Suppressor macrophage treated with lipopolysaccharide for 4 hours (primary cell): ENCODE measurements at regions not wholly inside any gene's neighbourhood (a gene's known extent, or its start where the extent isn't known, plus 50 kb on each side); places are given as distances from the start of the nearest gene placed in this dataset.
"Not testable (repeated sequence)": the region's sequence is repeated elsewhere in the genome, so short reads cannot be mapped to it uniquely, and the experiment has no call there.

Experiments used
- DNase-seq: peaks from one replicate; pipeline ENCODE4 v3.0.0-alpha.2; 2020

GRCh38 chr14:62432955-62433354 lies 612.3 kb downstream of the KCNH5 start:
- no peak for DNase-seq

DNA sequence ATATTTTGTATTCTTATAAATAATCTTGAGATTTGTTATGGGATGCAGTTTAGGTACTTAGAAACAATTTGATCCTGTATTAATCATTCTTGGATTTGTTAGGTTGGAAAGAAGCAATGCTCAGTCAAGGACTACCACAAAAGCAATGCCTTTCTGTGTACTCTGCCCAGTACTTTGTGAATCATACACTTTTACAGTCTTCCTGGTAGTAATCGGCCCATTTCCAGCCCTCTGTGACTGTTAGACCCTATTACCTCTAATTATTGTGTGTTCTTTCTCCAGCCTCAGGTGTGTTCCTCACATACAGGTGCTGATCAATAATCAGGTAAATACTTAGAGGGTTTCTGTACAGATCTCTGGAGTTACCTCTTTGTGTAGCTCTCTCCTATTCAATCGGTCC lies 609.0 kb downstream of the KCNH5 start:
- DNase-seq: no peak

GRCh38 chr14:62439210-62439609 lies 606.0 kb downstream of the KCNH5 start:
- no peak for DNase-seq

- DNase-seq: no peak
Observed at GRCh38 chr14:62443796-62444195, 601.5 kb downstream of the KCNH5 start.

- no peak for DNase-seq
Observed at GRCh38 chr14:62445570-62445969, 599.7 kb downstream of the KCNH5 start.

DNA sequence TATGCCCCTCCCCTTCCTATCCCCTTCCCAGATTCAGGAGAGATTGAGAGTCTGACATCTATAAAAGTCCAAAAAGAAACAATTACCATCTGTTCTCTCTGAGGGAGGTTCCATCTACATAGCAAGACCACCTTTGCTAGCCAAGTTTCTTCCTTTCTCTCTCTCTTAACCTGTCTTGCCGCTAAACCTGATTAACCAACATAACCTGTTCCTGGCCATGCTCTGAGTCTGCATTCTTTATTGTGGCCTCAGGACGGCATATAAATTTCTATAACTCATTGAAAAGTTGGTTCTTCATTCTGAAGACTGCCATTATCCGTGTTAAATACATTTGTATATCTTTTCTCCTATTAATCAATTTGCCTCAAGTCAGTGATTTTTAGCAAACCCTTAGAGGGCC lies 594.0 kb downstream of the KCNH5 start:
- no peak for DNase-seq

DNA sequence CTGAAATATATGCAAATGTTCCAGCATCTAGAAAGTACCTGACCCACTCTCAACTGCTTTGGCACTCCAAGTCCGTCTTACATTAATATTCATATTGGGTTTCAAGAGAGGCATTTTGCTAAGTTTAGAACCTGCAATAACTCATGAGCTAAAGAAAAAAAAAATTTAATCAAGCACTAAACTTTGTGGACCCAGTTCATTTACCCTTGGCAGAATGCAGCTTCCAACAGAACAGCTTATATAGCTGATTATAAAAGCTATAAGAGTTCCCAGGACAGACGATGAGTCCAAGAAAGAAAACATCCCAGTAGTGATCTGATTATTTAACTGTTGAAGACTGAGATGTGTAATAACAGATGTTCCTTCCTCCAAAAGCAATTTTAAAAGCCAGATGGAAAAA lies 592.0 kb downstream of the KCNH5 start:
- no peak for DNase-seq

- no peak for DNase-seq
Observed at GRCh38 chr14:62455446-62455845, 589.8 kb downstream of the KCNH5 start.

DNA sequence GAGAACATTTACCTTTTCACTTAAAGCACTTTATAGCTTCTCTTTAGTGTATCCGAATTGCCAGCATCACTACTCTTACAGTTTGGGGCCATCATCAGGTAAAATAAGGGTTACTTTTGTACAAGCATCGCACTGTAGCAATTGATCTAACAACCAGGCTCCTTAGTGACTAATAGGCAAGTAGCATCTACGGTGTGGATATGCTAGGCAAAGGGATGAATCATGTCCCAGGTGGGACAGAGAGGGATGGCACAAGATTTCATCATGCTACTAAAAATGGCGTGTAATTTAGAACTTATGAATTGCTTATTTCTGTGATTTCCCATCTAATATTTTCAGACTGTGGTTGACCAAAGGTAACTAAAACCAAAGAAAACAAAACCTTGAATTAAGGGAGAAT lies 582.3 kb downstream of the KCNH5 start:
- DNase-seq: no peak

- no peak for DNase-seq
Observed at GRCh38 chr14:62468946-62469345, 576.3 kb downstream of the KCNH5 start.

DNA sequence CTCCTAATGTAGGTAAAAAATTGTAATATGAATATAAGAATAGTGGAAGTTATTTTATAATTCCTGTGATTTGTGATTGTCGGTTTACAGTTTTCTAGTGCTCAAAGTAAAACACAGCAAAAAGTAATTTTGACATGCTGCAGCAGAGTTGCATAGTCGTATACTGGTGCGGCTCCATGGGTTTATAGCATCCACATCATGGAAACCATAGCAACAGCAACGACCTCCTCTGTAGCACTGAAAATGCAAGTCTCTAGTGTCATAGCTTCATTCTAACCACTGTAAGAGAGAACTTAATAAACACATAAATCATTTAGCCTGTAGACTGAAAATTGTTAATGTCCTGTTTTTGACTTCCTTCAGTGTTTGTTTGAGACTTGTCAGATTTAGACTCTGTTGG lies 574.3 kb downstream of the KCNH5 start:
- no peak for DNase-seq

GRCh38 chr14:62491146-62491545 lies 554.1 kb downstream of the KCNH5 start:
- no peak for DNase-seq

DNA sequence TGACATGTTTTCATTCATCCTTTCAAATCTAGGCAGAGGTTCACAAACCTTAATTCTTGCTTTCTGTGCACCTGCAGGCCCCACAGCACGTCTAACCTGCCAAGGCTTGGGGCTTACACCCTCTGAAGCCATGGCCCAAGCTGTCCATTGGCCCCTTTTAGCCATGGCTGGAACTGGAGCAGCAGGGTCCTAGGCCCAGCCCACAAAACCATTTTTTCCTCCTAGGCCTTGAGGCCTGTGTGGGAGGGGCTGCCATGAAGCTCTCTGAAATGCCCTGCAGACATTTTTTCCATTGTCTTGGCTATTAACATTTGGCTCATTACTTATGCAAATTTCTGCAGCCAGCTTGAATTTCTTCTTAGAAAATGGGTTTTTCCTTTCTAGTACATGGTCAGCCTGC lies 547.5 kb downstream of the KCNH5 start:
- no peak for DNase-seq

DNA sequence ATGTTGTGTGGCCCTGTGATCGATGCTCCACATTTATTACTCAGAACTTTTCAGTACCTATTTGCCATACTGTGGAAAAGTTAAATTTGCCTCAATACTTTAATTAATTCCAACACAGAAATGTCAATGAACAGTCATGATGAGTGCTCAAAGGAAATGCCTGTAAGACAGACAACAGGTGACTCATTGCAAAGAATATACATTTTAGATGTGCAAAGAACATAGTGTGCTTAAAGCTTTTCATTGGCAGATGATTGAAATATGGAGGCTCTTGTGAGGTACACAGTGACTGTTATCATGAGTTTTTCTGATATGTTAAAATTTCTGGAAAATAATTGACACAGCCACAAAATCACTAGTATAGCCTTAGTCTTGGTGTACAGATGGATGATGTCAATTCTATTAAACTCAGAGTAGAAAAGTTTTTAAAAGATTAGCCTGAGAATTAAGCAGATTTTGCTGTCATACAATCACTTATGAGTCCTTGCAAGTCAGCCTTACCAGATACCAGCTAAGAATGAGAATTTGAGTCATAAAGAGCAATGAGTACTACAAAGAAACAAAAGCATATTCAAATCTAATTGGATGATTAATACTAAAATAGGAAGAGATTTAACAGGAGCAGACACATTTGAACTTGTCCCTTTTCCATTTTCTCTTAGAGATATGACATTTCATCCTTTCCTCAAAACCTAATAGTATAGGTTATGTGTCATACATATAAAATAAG lies 544.1 kb downstream of the KCNH5 start:
- DNase-seq: no peak

- no peak for DNase-seq
Observed at GRCh38 chr14:62505045-62505444, 540.2 kb downstream of the KCNH5 start.

DNA sequence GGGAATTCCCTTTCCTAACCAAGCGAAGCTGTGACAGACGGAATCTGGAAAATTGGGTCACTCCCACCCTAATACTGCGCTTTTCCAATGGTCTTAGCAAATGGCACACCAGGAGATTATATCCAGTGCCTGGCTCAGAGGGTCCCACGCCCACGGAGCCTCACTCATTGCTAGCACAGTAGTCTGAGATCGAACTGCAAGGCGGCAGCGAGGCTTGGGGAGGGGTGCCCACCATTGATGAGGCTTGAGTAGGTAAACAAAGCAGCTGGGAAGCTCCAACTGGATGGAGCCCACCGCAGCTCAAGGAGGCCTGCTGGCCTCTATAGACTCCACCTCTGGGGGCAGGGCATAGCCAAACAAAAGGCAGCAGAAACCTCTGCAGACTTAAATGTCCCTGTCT lies 523.9 kb downstream of the KCNH5 start:
- not testable (repeated sequence) for DNase-seq

- no peak for DNase-seq
Observed at GRCh38 chr14:62528296-62528695, 517.0 kb downstream of the KCNH5 start.

- DNase-seq: no peak
Observed at GRCh38 chr14:62532181-62532580, 513.1 kb downstream of the KCNH5 start.

DNA sequence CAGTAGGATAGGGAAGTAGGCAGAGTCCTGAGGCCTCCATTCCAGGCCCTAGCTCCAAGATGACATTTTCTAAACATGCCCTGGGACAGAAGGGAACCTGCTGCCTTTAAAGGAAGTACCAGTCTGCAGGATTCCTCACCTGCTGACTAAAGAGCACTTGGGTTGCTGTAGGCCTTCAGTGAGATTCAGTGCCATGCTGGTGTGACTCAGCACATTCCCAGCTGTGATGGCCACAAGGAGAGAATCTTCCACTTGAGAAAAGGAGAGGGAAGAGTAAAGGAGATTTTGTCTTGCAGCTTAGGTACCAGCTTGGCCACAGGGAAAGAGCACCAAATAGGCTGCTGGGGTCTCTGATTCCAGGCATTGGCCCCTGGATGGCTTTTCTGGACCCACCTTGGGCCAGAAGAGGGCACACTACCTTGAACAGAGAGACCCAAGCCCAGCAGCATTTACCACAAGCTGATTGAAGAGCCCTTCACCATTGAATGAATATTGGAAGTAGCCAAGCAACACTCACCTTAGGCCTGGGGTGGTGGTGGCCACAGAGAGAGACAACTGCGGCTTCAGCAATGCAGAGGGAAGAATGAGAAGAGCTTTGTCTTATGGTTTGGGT lies 498.3 kb downstream of the KCNH5 start:
- DNase-seq: no peak

GRCh38 chr14:62557416-62557815 lies 487.8 kb downstream of the KCNH5 start:
- DNase-seq: no peak

- no peak for DNase-seq
Observed at GRCh38 chr14:62558451-62558850, 486.8 kb downstream of the KCNH5 start.

DNA sequence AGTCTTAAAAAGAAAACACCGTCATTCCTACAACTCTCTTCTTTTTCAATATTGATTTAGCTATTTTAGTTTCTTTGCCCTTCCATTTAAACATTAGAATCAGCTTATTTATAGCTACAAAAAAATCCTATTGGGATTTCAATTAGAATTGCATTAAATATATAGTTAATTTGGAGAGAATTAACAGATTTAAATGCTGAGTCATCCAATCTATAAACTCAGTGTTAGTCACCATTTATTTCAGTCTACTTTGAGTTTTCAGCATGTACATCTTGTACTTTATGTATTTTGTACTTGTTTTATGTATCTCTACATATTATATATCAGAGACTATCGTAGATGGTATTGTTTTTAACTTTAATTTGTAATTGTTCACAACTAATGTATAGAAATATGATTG lies 460.0 kb downstream of the KCNH5 start:
- no peak for DNase-seq

DNA sequence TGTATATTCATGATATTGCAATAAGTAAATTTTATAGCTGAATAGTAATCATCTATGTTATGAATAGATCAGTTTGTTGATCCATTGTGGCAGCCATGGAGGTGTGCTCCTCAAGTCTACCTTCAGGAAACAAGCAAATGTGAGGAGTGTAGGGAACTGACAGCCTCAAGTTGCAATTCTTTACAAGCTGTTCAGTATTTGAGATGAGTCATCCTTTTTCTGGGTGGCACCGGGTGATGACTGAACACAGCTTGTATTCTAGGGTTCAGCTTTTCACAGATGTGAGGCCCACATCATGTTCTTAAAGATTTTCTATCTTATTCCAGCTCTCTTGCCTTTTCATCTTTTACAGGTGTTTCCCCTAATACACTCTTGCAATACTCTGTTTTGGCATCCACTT lies 452.4 kb downstream of the KCNH5 start:
- DNase-seq: no peak

DNA sequence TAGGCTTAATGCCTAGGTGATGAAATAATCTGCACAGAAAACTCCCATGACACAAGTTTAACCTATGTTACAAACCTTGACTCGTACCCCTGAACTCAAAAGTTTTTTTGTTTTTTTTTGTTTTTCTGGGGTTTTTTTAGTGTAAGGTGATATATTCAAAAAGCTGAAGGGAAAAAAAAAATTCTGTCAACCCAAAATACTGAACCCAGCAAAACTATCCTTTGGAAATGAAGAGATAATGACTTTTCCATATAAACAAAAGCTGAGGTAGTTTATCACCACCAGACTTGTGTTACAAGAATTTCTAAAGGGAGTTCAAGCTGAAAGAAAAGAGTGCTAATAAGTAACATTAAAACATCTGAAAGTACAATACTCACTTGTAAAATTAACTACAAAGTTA lies 448.1 kb downstream of the KCNH5 start:
- DNase-seq: no peak
